CD4-positive, alpha-beta memory T cell (primary cell): ENCODE measurements at regions not wholly inside any gene's neighbourhood (a gene's known extent, or its start where the extent isn't known, plus 50 kb on each side); places are given as distances from the start of the nearest gene placed in this dataset.
"Not testable (repeated sequence)": the region's sequence is repeated elsewhere in the genome, so short reads cannot be mapped to it uniquely, and the experiment has no call there.

ENCODE experiments used
- CTCF ChIA-PET: fragments of 350-600 bp; sonication (Branson Sonifier 250); formaldehyde crosslinking; loops from one replicate; lab custom pipeline; 2021; ENCODE audit warnings: inconsistent platforms; ENCODE audit not compliant: partially characterized antibody; lab: Charles Lee
- POLR2A ChIA-PET: fragments of 350-600 bp; sonication (Branson Sonifier 250); formaldehyde crosslinking; loops from one replicate; lab custom pipeline; 2021; ENCODE audit not compliant: partially characterized antibody; lab: Charles Lee
- DNase-seq, 5 donors: peaks; one replicate each; pipeline versions ENCODE4 v3.0.0 to v3.0.0-alpha.2; 2020 to 2022; ENCODE audit warnings: mixed read lengths in 1 of 5
- H3K27ac ChIP-seq: one replicate; pipeline ENCODE4 v1.7.0; 2013; ENCODE audit warnings: low read depth, low read length
- H3K27me3 ChIP-seq: 2 replicates; pipeline ENCODE4 v1.7.0; 2013; ENCODE audit warnings: mild to moderate bottlenecking, low read length, moderate library complexity; ENCODE audit not compliant: insufficient read depth
- H3K36me3 ChIP-seq: 2 replicates; pipeline ENCODE4 v1.7.0; 2013; ENCODE audit warnings: mild to moderate bottlenecking, low read length, moderate library complexity; ENCODE audit not compliant: insufficient read depth
- H3K4me1 ChIP-seq: 2 replicates; pipeline ENCODE4 v1.7.0; 2013; ENCODE audit warnings: mild to moderate bottlenecking, low read length, moderate library complexity; ENCODE audit not compliant: insufficient read depth
- H3K4me3 ChIP-seq, 2 donors: one replicate each; pipeline ENCODE4 v1.7.0; 2013; ENCODE audit warnings: low read length in 2 of 2, mild to moderate bottlenecking in 1 of 2
- H3K9me3 ChIP-seq, 2 donors: one replicate each; pipeline ENCODE4 v1.7.0; 2013; ENCODE audit warnings: low read length in 2 of 2, control low read depth in 1 of 2; ENCODE audit not compliant: control insufficient read depth in 1 of 2
- H3K27ac Mint-ChIP-seq, 7 donors: one replicate each; pipeline ENCODE4 v1.8.0; 2020 to 2021; ENCODE audit warnings: mixed read lengths in 7 of 7, mild to moderate bottlenecking in 6 of 7, inconsistent platforms in 3 of 7, moderate library complexity in 3 of 7
- H3K27me3 Mint-ChIP-seq, 2 donors: one replicate each; pipeline ENCODE4 v1.8.0; 2020 to 2021; ENCODE audit warnings: mixed read lengths in 2 of 2
- H3K36me3 Mint-ChIP-seq, 2 donors: one replicate each; pipeline ENCODE4 v1.8.0; 2020 to 2021; ENCODE audit warnings: mixed read lengths in 2 of 2, inconsistent platforms in 1 of 2, mild to moderate bottlenecking in 1 of 2
- H3K4me1 Mint-ChIP-seq, 4 donors: one replicate each; pipeline ENCODE4 v1.8.0; 2020 to 2021; ENCODE audit warnings: mixed read lengths in 4 of 4, mild to moderate bottlenecking in 1 of 4
- H3K4me3 Mint-ChIP-seq, 8 donors: one replicate each; pipeline ENCODE4 v1.8.0; 2020 to 2021; ENCODE audit warnings: mixed read lengths in 8 of 8, mild to moderate bottlenecking in 7 of 8, moderate library complexity in 6 of 8, inconsistent platforms in 3 of 8
- H3K9me3 Mint-ChIP-seq, 8 donors: one replicate each; pipeline ENCODE4 v1.8.0; 2020 to 2021; ENCODE audit warnings: mixed read lengths in 8 of 8, mild to moderate bottlenecking in 5 of 8, inconsistent platforms in 3 of 8, moderate library complexity in 1 of 8
- intact Hi-C: fragments of 100-400 bp; cut with micrococcal nuclease; formaldehyde crosslinking; loops from one replicate; pipeline ENCODE4 v1.15.1; 2023

- Histone ChIP-seq H3K4me3 (no peak overlapping the region), H3K27me3 (no peaks in the 10 kb centered on the region), H3K27ac (no peak overlapping the region), H3K9me3 (no peaks in the 10 kb centered on the region), H3K4me1 (no peaks in the 10 kb centered on the region), H3K36me3 (no peaks in the 10 kb centered on the region)
- no peaks in the 10 kb centered on the region for H3K27me3 Mint-ChIP-seq
- H3K27ac Mint-ChIP-seq: no peak overlapping the region
- ChIA-PET POLR2A (no interaction called here), CTCF (no interaction called here)
- intact Hi-C loops: no loop called here
- H3K4me3 Mint-ChIP-seq: no peak overlapping the region
- H3K4me1 Mint-ChIP-seq: no peaks in the 10 kb centered on the region
- no peak for DNase-seq
- H3K9me3 Mint-ChIP-seq: peaks cover 0 to 2% (median 0%) of the 10 kb centered on the region in 8 donors
- H3K36me3 Mint-ChIP-seq: no peaks in the 10 kb centered on the region
These were observed 775.7 kb downstream of the TMTC2 start for GRCh38 chr12:83462419-83462818.

GRCh38 chr12:83461336-83461935 lies 774.7 kb downstream of the TMTC2 start:
- DNase-seq: no peak
- intact Hi-C loops: no loop called here
- ChIA-PET POLR2A (no interaction called here), CTCF (no interaction called here)
- Mint-ChIP-seq H3K27ac (no peak overlapping the region), H3K4me3 (no peak overlapping the region), H3K9me3 (peaks cover 0 to 2% (median 0%) of the 10 kb centered on the region in 8 donors), H3K4me1 (no peaks in the 10 kb centered on the region), H3K27me3 (no peaks in the 10 kb centered on the region), H3K36me3 (no peaks in the 10 kb centered on the region)
- no peaks in the 10 kb centered on the region for H3K9me3 ChIP-seq
- H3K27me3 ChIP-seq: no peaks in the 10 kb centered on the region
- H3K4me3 ChIP-seq: no peak overlapping the region
- H3K36me3 ChIP-seq: no peaks in the 10 kb centered on the region
- H3K27ac ChIP-seq: no peak overlapping the region
- no peaks in the 10 kb centered on the region for H3K4me1 ChIP-seq

GRCh38 chr12:83451189-83451588 lies 764.5 kb downstream of the TMTC2 start:
- Mint-ChIP-seq H3K4me1 (no peaks in the 10 kb centered on the region), H3K27me3 (peaks cover 0 to 2% of the 10 kb centered on the region in 2 donors), H3K36me3 (no peaks in the 10 kb centered on the region), H3K4me3 (no peak overlapping the region), H3K27ac (no peak overlapping the region), H3K9me3 (peaks cover 0 to 5% (median 0%) of the 10 kb centered on the region in 8 donors)
- H3K36me3 ChIP-seq: no peaks in the 10 kb centered on the region
- H3K4me3 ChIP-seq: no peak overlapping the region
- intact Hi-C loops: no loop called here
- POLR2A ChIA-PET: no interaction called here
- no peaks in the 10 kb centered on the region for H3K4me1 ChIP-seq
- H3K27me3 ChIP-seq: no peaks in the 10 kb centered on the region
- no peak overlapping the region for H3K27ac ChIP-seq
- CTCF ChIA-PET: no interaction called here
- no peaks in the 10 kb centered on the region for H3K9me3 ChIP-seq
- no peak for DNase-seq

- Mint-ChIP-seq H3K4me1 (no peaks in the 10 kb centered on the region), H3K27ac (no peak overlapping the region), H3K4me3 (no peak overlapping the region), H3K9me3 (peaks cover 0 to 15% (median 10%) of the 10 kb centered on the region in 8 donors), H3K36me3 (no peaks in the 10 kb centered on the region), H3K27me3 (no peaks in the 10 kb centered on the region)
- CTCF ChIA-PET: no interaction called here
- no peak for DNase-seq
- intact Hi-C loops: no loop called here
- Histone ChIP-seq H3K4me3 (no peak overlapping the region), H3K27ac (no peak overlapping the region), H3K4me1 (no peaks in the 10 kb centered on the region), H3K9me3 (no peaks in the 10 kb centered on the region), H3K36me3 (no peaks in the 10 kb centered on the region), H3K27me3 (no peaks in the 10 kb centered on the region)
- POLR2A ChIA-PET: no interaction called here
These were observed 747.9 kb downstream of the TMTC2 start for GRCh38 chr12:83434600-83434999.

- Mint-ChIP-seq H3K27ac (no peak overlapping the region), H3K9me3 (peaks cover 0 to 23% (median 12%) of the 10 kb centered on the region in 8 donors), H3K27me3 (no peaks in the 10 kb centered on the region), H3K4me3 (no peak overlapping the region), H3K36me3 (no peaks in the 10 kb centered on the region), H3K4me1 (no peaks in the 10 kb centered on the region)
- Histone ChIP-seq H3K4me1 (no peaks in the 10 kb centered on the region), H3K36me3 (no peaks in the 10 kb centered on the region), H3K27ac (no peak overlapping the region), H3K4me3 (no peak overlapping the region), H3K9me3 (no peaks in the 10 kb centered on the region), H3K27me3 (no peaks in the 10 kb centered on the region)
- POLR2A ChIA-PET: no interaction called here
- CTCF ChIA-PET: no interaction called here
- intact Hi-C loops: no loop called here
- no peak for DNase-seq
These were observed 745.5 kb downstream of the TMTC2 start for GRCh38 chr12:83432176-83432719.

GRCh38 chr12:83427586-83428136 lies 741.0 kb downstream of the TMTC2 start:
- H3K27ac ChIP-seq, H3K36me3 Mint-ChIP-seq, H3K4me3 ChIP-seq, H3K36me3 ChIP-seq, H3K9me3 ChIP-seq, H3K4me1 ChIP-seq, CTCF ChIA-PET, H3K4me3 Mint-ChIP-seq, POLR2A ChIA-PET, H3K27me3 Mint-ChIP-seq, H3K27me3 ChIP-seq, DNase-seq, H3K27ac Mint-ChIP-seq, intact Hi-C loops, H3K4me1 Mint-ChIP-seq: not testable (repeated sequence)
- peaks cover 2 to 25% (median 9%) of the 10 kb centered on the region in 8 donors for H3K9me3 Mint-ChIP-seq

- Mint-ChIP-seq H3K9me3 (peaks cover 0 to 6% (median 0%) of the 10 kb centered on the region in 8 donors), H3K36me3 (no peaks in the 10 kb centered on the region), H3K4me3 (no peak overlapping the region), H3K4me1 (no peaks in the 10 kb centered on the region), H3K27ac (no peak overlapping the region), H3K27me3 (no peaks in the 10 kb centered on the region)
- Histone ChIP-seq H3K27ac (no peak overlapping the region), H3K36me3 (no peaks in the 10 kb centered on the region), H3K9me3 (no peaks in the 10 kb centered on the region), H3K4me1 (no peaks in the 10 kb centered on the region), H3K27me3 (no peaks in the 10 kb centered on the region), H3K4me3 (no peak overlapping the region)
- intact Hi-C loops: no loop called here
- ChIA-PET CTCF (no interaction called here), POLR2A (no interaction called here)
- DNase-seq: no peak
These were observed 728.3 kb downstream of the TMTC2 start for GRCh38 chr12:83414981-83415380.
